ENCODE measurements at regions not wholly inside any gene's neighbourhood (a gene's known extent, or its start where the extent isn't known, plus 50 kb on each side); places are given as distances from the start of the nearest gene placed in this dataset.

- no peak for TF ChIP-seq CTCF (IDR thresholded peaks at IDR 0.05)
- TF ChIP-seq POLR2AphosphoS5 (IDR thresholded peaks at IDR 0.05; ENCODE audit: insufficient read depth in 1 of 2, low read depth in 1 of 2): no peak
- TF ChIP-seq POLR2A (IDR thresholded peaks at IDR 0.05): no peak
Measured at GRCh38 chr1:104621221-104621620, 871.5 kb downstream of the AMY1C start.
